Endothelial cell of umbilical vein (primary cell): ENCODE measurements at regions not wholly inside any gene's neighbourhood (a gene's known extent, or its start where the extent isn't known, plus 50 kb on each side); places are given as distances from the start of the nearest gene placed in this dataset.

Source experiments
- BruUV-seq: library from RNA; stranded (reverse); fragments of 400-500 nt; replicated peaks from 2 replicates; lab custom pipeline; 2021; lab: Mats Ljungman, UMichigan
- CTCF ChIA-PET: fragments of 300-600, 350-600 bp; sonication (Branson Sonifier 250); formaldehyde crosslinking; loops from one replicate; lab custom pipeline; 2021; ENCODE audit warnings: antibody characterized with exemption, inconsistent platforms; lab: Charles Lee
- POLR2A ChIA-PET: fragments of 300-600, 350-600 bp; sonication (Branson Sonifier 250); formaldehyde crosslinking; loops from one replicate; lab custom pipeline; 2021; ENCODE audit warnings: antibody characterized with exemption, inconsistent platforms; lab: Charles Lee
- DNase-seq: peaks from one replicate; pipeline ENCODE4 v3.0.0-alpha.2; 2011; ENCODE audit warnings: low read depth, low spot score
- FAIRE-seq: peaks from 2 replicates; lab custom pipeline; 2011; peaks lifted over from hg19 to GRCh38; lab: Jason Lieb, UNC
- H2AFZ ChIP-seq: 2 replicates; pipeline ENCODE4 v1.6.0; 2012; ENCODE audit warnings: low read depth, low read length, control low read depth, inconsistent platforms
- H3K27ac ChIP-seq: 2 replicates; pipeline ENCODE4 v1.5.1; 2011; ENCODE audit warnings: low read depth, mild to moderate bottlenecking, control low read depth, low read length, moderate library complexity; ENCODE audit not compliant: insufficient read depth
- H3K27me3 ChIP-seq, 2 experiments: 2 replicates each; pipeline versions ENCODE4 v1.6.0 to v1.6.1; 2011; ENCODE audit warnings: low read length in 2 of 2, mixed read lengths in 1 of 2; ENCODE audit not compliant: control insufficient read depth in 2 of 2, insufficient read depth in 2 of 2
- H3K36me3 ChIP-seq, 2 experiments: 2 replicates in 1 of 2; 3 replicates in 1 of 2; pipeline ENCODE4 v1.5.1; 2011; ENCODE audit warnings: low read length in 2 of 2, mild to moderate bottlenecking in 1 of 2, moderate library complexity in 1 of 2; ENCODE audit not compliant: control insufficient read depth in 2 of 2, insufficient read depth in 2 of 2; ENCODE audit errors: extremely low read depth in 1 of 2
- H3K4me1 ChIP-seq: 3 replicates; pipeline ENCODE4 v1.5.1; 2011; ENCODE audit warnings: mild to moderate bottlenecking, low read length; ENCODE audit not compliant: control insufficient read depth, insufficient read depth; ENCODE audit errors: extremely low read depth
- H3K4me2 ChIP-seq: 2 replicates; pipeline ENCODE4 v1.6.1; 2011; ENCODE audit warnings: low read length, control low read depth, mixed read lengths; ENCODE audit not compliant: insufficient read depth
- H3K4me3 ChIP-seq, 3 experiments: fragments of 200-600 bp in 1 of 3; sonication (generic), shearing (Covaris generic) in 1 of 3; replicated peaks in 1 of 3; 2 replicates each; pipeline ENCODE4 v1.5.1; 2011 to 2016; ENCODE audit warnings: control low read depth in 3 of 3, low read length in 3 of 3, mild to moderate bottlenecking in 2 of 3, inconsistent platforms in 1 of 3, low read depth in 1 of 3, moderate library complexity in 1 of 3; ENCODE audit not compliant: insufficient read depth in 1 of 3
- H3K79me2 ChIP-seq: 2 replicates; pipeline ENCODE4 v1.6.0; 2012; ENCODE audit warnings: low read length, inconsistent platforms; ENCODE audit not compliant: control insufficient read depth, insufficient read depth
- H3K9ac ChIP-seq: replicated peaks from 2 replicates; pipeline ENCODE3; 2011; ENCODE audit warnings: low read length, control low read depth; ENCODE audit not compliant: insufficient read depth; ENCODE audit errors: extremely low read depth
- H3K9me1 ChIP-seq: replicated peaks from 3 replicates; pipeline ENCODE4 v1.6.0; 2011; ENCODE audit warnings: mild to moderate bottlenecking, low read length; ENCODE audit not compliant: control insufficient read depth, insufficient read depth; ENCODE audit errors: extremely low read depth
- H3K9me3 ChIP-seq: replicated peaks from 2 replicates; pipeline ENCODE4 v1.5.1; 2012; ENCODE audit warnings: low read length, inconsistent platforms; ENCODE audit not compliant: control insufficient read depth, insufficient read depth
- H4K20me1 ChIP-seq: replicated peaks from 2 replicates; pipeline ENCODE3; 2011; ENCODE audit warnings: mild to moderate bottlenecking, low read length; ENCODE audit not compliant: control insufficient read depth, insufficient read depth; ENCODE audit errors: extremely low read depth
- CTCF ChIP-seq, 2 donors: IDR thresholded peaks; 1 replicate in 1 of 2; 2 replicates in 1 of 2; pipeline ENCODE4 v1.5.1; 2011; ENCODE audit warnings: low read length in 2 of 2, mild to moderate bottlenecking in 2 of 2, moderate library complexity in 2 of 2, control low read depth in 1 of 2, inconsistent platforms in 1 of 2, low read depth in 1 of 2; ENCODE audit not compliant: insufficient read depth in 1 of 2; ENCODE audit errors: extremely low read depth in 1 of 2
- EZH2 ChIP-seq: IDR thresholded peaks from 2 replicates; pipeline ENCODE4 v1.6.1; 2012; ENCODE audit warnings: borderline replicate concordance, low read depth, mild to moderate bottlenecking, moderate library complexity, low read length, inconsistent platforms; ENCODE audit not compliant: severe bottlenecking
- FOS ChIP-seq: IDR thresholded peaks from 2 replicates; pipeline ENCODE4 v1.6.1; 2011; ENCODE audit warnings: mild to moderate bottlenecking, low read length, moderate library complexity, borderline replicate concordance; ENCODE audit not compliant: insufficient read depth
- GATA2 ChIP-seq: IDR thresholded peaks from 2 replicates; pipeline ENCODE4 v1.7.0; 2011; ENCODE audit warnings: low read depth, mild to moderate bottlenecking, moderate library complexity, mixed read lengths, low read length; ENCODE audit not compliant: insufficient read length, insufficient read depth
- JUN ChIP-seq: IDR thresholded peaks from 2 replicates; pipeline ENCODE4 v1.6.1; 2011; ENCODE audit warnings: borderline replicate concordance, low read depth; ENCODE audit not compliant: insufficient read length, insufficient read depth
- MAX ChIP-seq: IDR thresholded peaks from 2 replicates; pipeline ENCODE4 v1.6.1; 2011; ENCODE audit not compliant: insufficient read depth, insufficient read length
- MYC ChIP-seq: IDR thresholded peaks from one replicate; pipeline ENCODE4 v1.6.1; 2011; ENCODE audit warnings: mild to moderate bottlenecking, low read depth, low read length
- POLR2A ChIP-seq: IDR thresholded peaks from 2 replicates; pipeline ENCODE4 v1.6.1; 2012; ENCODE audit warnings: low read depth, mild to moderate bottlenecking, control low read depth, low read length
- POLR2AphosphoS5 ChIP-seq: IDR thresholded peaks from 2 replicates; pipeline ENCODE4 v1.6.1; 2012; ENCODE audit warnings: low read depth, mild to moderate bottlenecking, control low read depth, low read length, moderate library complexity; ENCODE audit not compliant: insufficient read depth
- dilution Hi-C: fragments of 300-500 bp; cut with MboI; formaldehyde crosslinking; loops from one replicate; pipeline ENCODE4 v1.15.0; 2019; ENCODE audit warnings: low sequenced_read_pairs; ENCODE audit not compliant: extremely low pct_ligation_motif_present
- intact Hi-C: fragments of 100-400 bp; cut with micrococcal nuclease; formaldehyde crosslinking; loops from one replicate; pipeline ENCODE4 v1.10.0; 2022

- H3K27ac ChIP-seq = no peak overlapping the region
- dilution Hi-C loops = no loop called here
These were observed 357.4 kb downstream of the INSC start for GRCh38 chr11:15471895-15472799.

More at GRCh38 chr11:15471895-15472799, 357.4 kb downstream of the INSC start:
- TF ChIP-seq MAX (no peak), POLR2AphosphoS5 (no peak), GATA2 (no peak), POLR2A (no peak), CTCF (IDR thresholded peaks at IDR 0.05; ENCODE audit: extremely low read depth in 1 of 2, insufficient read depth in 1 of 2, low read depth in 1 of 2, low read length in 2 of 2) (no peak), EZH2 (no peak), FOS (no peak), JUN (no peak), MYC (no peak)
- Histone ChIP-seq H4K20me1 (no peaks in the 10 kb centered on the region), H3K4me1 (no peaks in the 10 kb centered on the region), H3K4me2 (no peak overlapping the region), H3K9ac (no peak overlapping the region), H2AFZ (no peak overlapping the region), H3K79me2 (no peaks in the 10 kb centered on the region), H3K4me3 (no peak overlapping the region), H3K9me3 (no peaks in the 10 kb centered on the region), H3K27me3 (no peaks in the 10 kb centered on the region), H3K9me1 (no peaks in the 10 kb centered on the region), H3K36me3 (no peaks in the 10 kb centered on the region)
- intact Hi-C loops = no loop called here
- BruUV-seq = no TSS peak
- FAIRE-seq (no peak), DNase-seq (no peak)
- POLR2A ChIA-PET = no interaction called here
- CTCF ChIA-PET = no interaction called here
